H9 (cell line): ENCODE measurements at regions not wholly inside any gene's neighbourhood (a gene's known extent, or its start where the extent isn't known, plus 50 kb on each side); places are given as distances from the start of the nearest gene placed in this dataset.

ENCODE experiments used
- DNase-seq: peaks from one replicate; pipeline ENCODE4 v3.0.0-alpha.2; 2017
- H2AFZ ChIP-seq: one replicate; pipeline ENCODE4 v1.6.1; 2013; ENCODE audit warnings: mild to moderate bottlenecking, low read length, control low read depth, moderate library complexity
- H2AK5ac ChIP-seq: 2 replicates; pipeline ENCODE4 v1.6.1; 2013; ENCODE audit warnings: low read length, control low read depth, mixed read lengths; ENCODE audit not compliant: insufficient read length
- H2BK120ac ChIP-seq: one replicate; pipeline ENCODE4 v1.6.1; 2013; ENCODE audit warnings: low read depth, mild to moderate bottlenecking, low read length, control low read depth, inconsistent platforms; ENCODE audit not compliant: poor library complexity, severe bottlenecking
- H2BK12ac ChIP-seq: 2 replicates; pipeline ENCODE4 v1.6.1; 2013; ENCODE audit warnings: low read length, control low read depth, mixed read lengths, low read depth; ENCODE audit not compliant: insufficient read length
- H2BK15ac ChIP-seq: 2 replicates; pipeline ENCODE4 v1.6.1; 2013; ENCODE audit warnings: low read depth, low read length, control low read depth
- H2BK20ac ChIP-seq: one replicate; pipeline ENCODE4 v1.6.1; 2013; ENCODE audit warnings: low read depth, mild to moderate bottlenecking, low read length, control low read depth, inconsistent platforms; ENCODE audit not compliant: poor library complexity, severe bottlenecking
- H2BK5ac ChIP-seq: 2 replicates; pipeline ENCODE4 v1.6.1; 2013; ENCODE audit warnings: low read length, control low read depth, mixed read lengths; ENCODE audit not compliant: insufficient read length
- H3K14ac ChIP-seq: 2 replicates; pipeline ENCODE4 v1.6.1; 2013; ENCODE audit warnings: low read length, control low read depth; ENCODE audit not compliant: insufficient read depth
- H3K18ac ChIP-seq: 2 replicates; pipeline ENCODE4 v1.6.1; 2013; ENCODE audit warnings: low read depth, mild to moderate bottlenecking, mixed read lengths, low read length, control low read depth; ENCODE audit not compliant: insufficient read length
- H3K23ac ChIP-seq: 2 replicates; pipeline ENCODE4 v1.6.1; 2013; ENCODE audit warnings: low read length, control low read depth, mixed read lengths, low read depth; ENCODE audit not compliant: insufficient read length
- H3K23me2 ChIP-seq: 2 replicates; pipeline ENCODE4 v1.6.1; 2013; ENCODE audit warnings: low read depth, mild to moderate bottlenecking, mixed read lengths, low read length, control low read depth; ENCODE audit not compliant: insufficient read length, poor library complexity, severe bottlenecking
- H3K27ac ChIP-seq: 2 replicates; pipeline ENCODE4 v1.5.1; 2013; ENCODE audit warnings: low read length, control low read depth, mixed read lengths, low read depth; ENCODE audit not compliant: insufficient read length
- H3K27me3 ChIP-seq: 2 replicates; pipeline ENCODE4 v1.6.1; 2013; ENCODE audit warnings: low read length, control low read depth, inconsistent platforms; ENCODE audit not compliant: insufficient read depth
- H3K4ac ChIP-seq: 2 replicates; pipeline ENCODE4 v1.6.1; 2013; ENCODE audit warnings: low read depth, mild to moderate bottlenecking, control low read depth, inconsistent platforms, low read length, moderate library complexity
- H3K4me1 ChIP-seq: 2 replicates; pipeline ENCODE4 v1.6.1; 2013; ENCODE audit warnings: low read length, control low read depth, inconsistent platforms; ENCODE audit not compliant: insufficient read depth
- H3K4me2 ChIP-seq: 2 replicates; pipeline ENCODE4 v1.6.1; 2013; ENCODE audit warnings: low read length, control low read depth, mixed read lengths; ENCODE audit not compliant: insufficient read length, insufficient read depth
- H3K56ac ChIP-seq: 2 replicates; pipeline ENCODE4 v1.6.1; 2013; ENCODE audit warnings: low read depth, mild to moderate bottlenecking, mixed read lengths, low read length, control low read depth; ENCODE audit not compliant: insufficient read length
- H3K79me1 ChIP-seq: 2 replicates; pipeline ENCODE4 v1.6.1; 2013; ENCODE audit warnings: low read depth, mild to moderate bottlenecking, moderate library complexity, low read length, control low read depth, inconsistent platforms; ENCODE audit not compliant: insufficient read depth, poor library complexity, severe bottlenecking
- H3K79me2 ChIP-seq: 2 replicates; pipeline ENCODE4 v1.6.1; 2013; ENCODE audit warnings: low read length, control low read depth, inconsistent platforms; ENCODE audit not compliant: insufficient read depth
- H3K9ac ChIP-seq: 2 replicates; pipeline ENCODE4 v1.6.1; 2013; ENCODE audit warnings: low read length, control low read depth, mixed read lengths; ENCODE audit not compliant: insufficient read length; ENCODE audit errors: extremely low read depth
- H3K9me3 ChIP-seq: one replicate; pipeline ENCODE4 v1.6.1; 2013; ENCODE audit warnings: low read depth, low read length, inconsistent platforms; ENCODE audit not compliant: control insufficient read depth
- H3T11ph ChIP-seq: one replicate; pipeline ENCODE4 v1.6.1; 2013; ENCODE audit warnings: mild to moderate bottlenecking, low read length, control low read depth, inconsistent platforms
- H4K20me1 ChIP-seq: one replicate; pipeline ENCODE4 v1.6.1; 2013; ENCODE audit not compliant: control insufficient read depth, insufficient read length, insufficient read depth
- H4K5ac ChIP-seq: 2 replicates; pipeline ENCODE4 v1.6.1; 2013; ENCODE audit warnings: low read depth, mild to moderate bottlenecking, mixed read lengths, low read length, control low read depth; ENCODE audit not compliant: insufficient read length
- H4K8ac ChIP-seq: replicated peaks from 2 replicates; pipeline ENCODE4 v1.6.1; 2013; ENCODE audit warnings: low read length, control low read depth, mixed read lengths, low read depth; ENCODE audit not compliant: insufficient read length
- H4K91ac ChIP-seq: 2 replicates; pipeline ENCODE4 v1.6.1; 2013; ENCODE audit warnings: low read depth, mild to moderate bottlenecking, moderate library complexity, mixed read lengths, low read length, control low read depth; ENCODE audit not compliant: insufficient read length
- H3K27ac Mint-ChIP-seq, 3 experiments: 2 replicates in 2 of 3; 3 replicates in 1 of 3; pipeline ENCODE4 v1.8.0; 2020 to 2021; ENCODE audit warnings: mixed read lengths in 3 of 3, mild to moderate bottlenecking in 1 of 3, moderate library complexity in 1 of 3
- H3K27me3 Mint-ChIP-seq: 2 replicates; pipeline ENCODE4 v1.8.0; 2021; ENCODE audit warnings: low read depth, mild to moderate bottlenecking, moderate library complexity, mixed read lengths
- H3K36me3 Mint-ChIP-seq, 3 experiments: 2 replicates in 2 of 3; 3 replicates in 1 of 3; pipeline ENCODE4 v1.8.0; 2020 to 2021; ENCODE audit warnings: low read depth in 3 of 3, mixed read lengths in 3 of 3; ENCODE audit not compliant: insufficient read depth in 1 of 3
- H3K4me1 Mint-ChIP-seq, 2 experiments: 2 replicates each; pipeline ENCODE4 v1.8.0; 2020; ENCODE audit warnings: mixed read lengths in 2 of 2
- H3K4me3 Mint-ChIP-seq, 2 experiments: 2 replicates in 1 of 2; 3 replicates in 1 of 2; pipeline ENCODE4 v1.8.0; 2020 to 2021; ENCODE audit warnings: mild to moderate bottlenecking in 2 of 2, mixed read lengths in 2 of 2, moderate library complexity in 1 of 2
- H3K9me3 Mint-ChIP-seq, 2 experiments: 2 replicates in 1 of 2; 3 replicates in 1 of 2; pipeline ENCODE4 v1.8.0; 2020; ENCODE audit warnings: mild to moderate bottlenecking in 2 of 2, mixed read lengths in 2 of 2, moderate library complexity in 1 of 2
- CTCF ChIP-seq: fragments of 200-600 bp; sonication (generic); conservative IDR thresholded peaks from 3 replicates; pipeline ENCODE4 v1.8.0; 2021; ENCODE audit warnings: antibody characterized with exemption, mild to moderate bottlenecking
- WGBS: extraction: QIAGEN DNeasy Blood & Tissue Kit; methylation state at CpG from one replicate; pipeline ENCODE4 v1.1.7; 2013; ENCODE audit warnings: missing lambda C conversion rate, low lambda C conversion rate, mixed read lengths; ENCODE audit not compliant: insufficient read length; ENCODE audit errors: extremely low coverage; 5-methylcytosine and 5-hydroxymethylcytosine counted together

- Mint-ChIP-seq H3K9me3 (no peaks in the 10 kb centered on the region; a peak in 1 of 5 replicates), H3K27ac (no peak overlapping the region), H3K27me3 (no peaks in the 10 kb centered on the region), H3K4me1 (no peaks in the 10 kb centered on the region), H3K4me3 (no peak overlapping the region), H3K36me3 (no peaks in the 10 kb centered on the region; a peak in 1 of 7 replicates)
- WGBS, result no CpG with 5 or more reads among the region's 2 CpGs
- Histone ChIP-seq H2BK120ac (no peak overlapping the region), H3K18ac (no peak overlapping the region), H4K91ac (no peak overlapping the region), H4K20me1 (no peaks in the 10 kb centered on the region), H3K23me2 (no peaks in the 10 kb centered on the region), H3K4me1 (no peaks in the 10 kb centered on the region), H3T11ph (no peak overlapping the region), H3K4me2 (no peak overlapping the region), H3K4ac (no peak overlapping the region), H3K79me1 (no peaks in the 10 kb centered on the region), H3K79me2 (no peaks in the 10 kb centered on the region), H4K5ac (no peak overlapping the region), H3K27ac (no peak overlapping the region), H2AFZ (no peak overlapping the region), H3K14ac (no peak overlapping the region), H3K27me3 (no peaks in the 10 kb centered on the region), H3K9me3 (no peaks in the 10 kb centered on the region), H2BK5ac (no peak overlapping the region), H2BK12ac (no peak overlapping the region), H4K8ac (no peak overlapping the region), H3K9ac (no peak overlapping the region), H3K23ac (no peak overlapping the region), H3K56ac (no peak overlapping the region), H2BK20ac (no peak overlapping the region), H2AK5ac (no peak overlapping the region), H2BK15ac (no peak overlapping the region)
- no peak for TF ChIP-seq CTCF
- DNase-seq, result no peak
Observed at GRCh38 chr6:74875193-74875592, 330.7 kb downstream of the COL12A1 start.
